H1 (cell line): ENCODE measurements at regions not wholly inside any gene's neighbourhood (a gene's known extent, or its start where the extent isn't known, plus 50 kb on each side); places are given as distances from the start of the nearest gene placed in this dataset.

Experiments used
- EZH2 ChIP-seq: fragments of 200-600 bp; sonication (generic); IDR thresholded peaks from 2 replicates; pipeline ENCODE4 v1.7.1; 2012; ENCODE audit warnings: low read depth, mild to moderate bottlenecking, moderate library complexity, low read length, inconsistent platforms; ENCODE audit not compliant: severe bottlenecking
- JUND ChIP-seq: IDR thresholded peaks from 2 replicates; pipeline ENCODE4 v1.6.1; 2011; ENCODE audit warnings: mild to moderate bottlenecking, improper control_type of control experiment, low read length
- RAD21 ChIP-seq, 2 experiments: IDR thresholded peaks in 1 of 2; conservative IDR thresholded peaks in 1 of 2; 2 replicates each; pipeline ENCODE4 v1.6.1; 2011; ENCODE audit warnings: low read depth in 2 of 2, low read length in 2 of 2, improper control_type of control experiment in 1 of 2, inconsistent platforms in 1 of 2, mild to moderate bottlenecking in 1 of 2, moderate library complexity in 1 of 2
- ZNF274 ChIP-seq: IDR thresholded peaks from 2 replicates; pipeline ENCODE4 v1.7.0; 2012; ENCODE audit warnings: low read length, borderline replicate concordance; ENCODE audit errors: extremely low read depth
- TF ChIP-seq, protein P1 (sequence below), 3 experiments: IDR thresholded peaks; 1 replicate in 2 of 3; 2 replicates in 1 of 3; pipeline versions ENCODE4 v1.5.1 to v1.6.1; 2011; ENCODE audit warnings: low read length in 3 of 3, mild to moderate bottlenecking in 3 of 3, inconsistent platforms in 2 of 3, low read depth in 1 of 3, moderate library complexity in 1 of 3; ENCODE audit not compliant: insufficient read depth in 1 of 3; ENCODE audit errors: control extremely low read depth in 1 of 3

- TF ChIP-seq JUND (no peak), EZH2 (no peak), RAD21 (IDR thresholded peaks at IDR 0.05 in 1 of 2, conservative IDR thresholded peaks at IDR 0.05 in 1 of 2; ENCODE audit: low read depth in 2 of 2, low read length in 2 of 2) (no peak), ZNF274 (no peak)
- TF ChIP-seq, protein P1, sequence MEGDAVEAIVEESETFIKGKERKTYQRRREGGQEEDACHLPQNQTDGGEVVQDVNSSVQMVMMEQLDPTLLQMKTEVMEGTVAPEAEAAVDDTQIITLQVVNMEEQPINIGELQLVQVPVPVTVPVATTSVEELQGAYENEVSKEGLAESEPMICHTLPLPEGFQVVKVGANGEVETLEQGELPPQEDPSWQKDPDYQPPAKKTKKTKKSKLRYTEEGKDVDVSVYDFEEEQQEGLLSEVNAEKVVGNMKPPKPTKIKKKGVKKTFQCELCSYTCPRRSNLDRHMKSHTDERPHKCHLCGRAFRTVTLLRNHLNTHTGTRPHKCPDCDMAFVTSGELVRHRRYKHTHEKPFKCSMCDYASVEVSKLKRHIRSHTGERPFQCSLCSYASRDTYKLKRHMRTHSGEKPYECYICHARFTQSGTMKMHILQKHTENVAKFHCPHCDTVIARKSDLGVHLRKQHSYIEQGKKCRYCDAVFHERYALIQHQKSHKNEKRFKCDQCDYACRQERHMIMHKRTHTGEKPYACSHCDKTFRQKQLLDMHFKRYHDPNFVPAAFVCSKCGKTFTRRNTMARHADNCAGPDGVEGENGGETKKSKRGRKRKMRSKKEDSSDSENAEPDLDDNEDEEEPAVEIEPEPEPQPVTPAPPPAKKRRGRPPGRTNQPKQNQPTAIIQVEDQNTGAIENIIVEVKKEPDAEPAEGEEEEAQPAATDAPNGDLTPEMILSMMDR (IDR thresholded peaks at IDR 0.05; ENCODE audit: control extremely low read depth in 1 of 3, insufficient read depth in 1 of 3, low read depth in 1 of 3, low read length in 3 of 3): no peak
Measured at GRCh38 chr21:35225573-35225972, 176.5 kb upstream of the RUNX1 start.
